Testis (tissue), 2 donors: ENCODE measurements at regions not wholly inside any gene's neighbourhood (a gene's known extent, or its start where the extent isn't known, plus 50 kb on each side); places are given as distances from the start of the nearest gene placed in this dataset.

Source experiments
- DNase-seq: peaks from one replicate; pipeline ENCODE4 v3.0.0-alpha.2; 2019
- H3K27ac ChIP-seq, 2 donors: fragments of 200-600 bp; sonication (generic); one replicate each; pipeline ENCODE4 v1.5.1; 2019
- H3K27me3 ChIP-seq: fragments of 200-600 bp; sonication (generic); one replicate; pipeline ENCODE4 v1.5.1; 2019
- H3K36me3 ChIP-seq: fragments of 200-600 bp; sonication (generic); one replicate; pipeline ENCODE4 v1.5.1; 2017; ENCODE audit warnings: low read depth; ENCODE audit errors: missing control alignments
- H3K4me1 ChIP-seq: fragments of 200-600 bp; sonication (generic); one replicate; pipeline ENCODE4 v1.5.1; 2019
- H3K4me3 ChIP-seq, 2 donors: fragments of 200-600 bp; sonication (generic); one replicate each; pipeline ENCODE4 v1.5.1; 2017 to 2019
- H3K9me3 ChIP-seq: fragments of 200-600 bp; sonication (generic); one replicate; pipeline ENCODE4 v1.5.1; 2017
- CTCF ChIP-seq, 3 experiments: fragments of 450-650 bp in 2 of 3; fragments of 200-600 bp in 1 of 3; sonication (generic) in 1 of 3; IDR thresholded peaks; one replicate each; pipeline ENCODE4 v1.5.1; 2016 to 2019; ENCODE audit warnings: antibody characterized with exemption in 3 of 3, mild to moderate bottlenecking in 2 of 3, moderate library complexity in 1 of 3
- POLR2A ChIP-seq: fragments of 450-650 bp; IDR thresholded peaks from one replicate; pipeline ENCODE4 v1.6.1; 2017; ENCODE audit warnings: antibody characterized with exemption, mild to moderate bottlenecking, moderate library complexity
- WGBS, 2 donors: methylation state at CpG; one replicate each; pipeline ENCODE4 v1.1.5; 2018; 5-methylcytosine and 5-hydroxymethylcytosine counted together
- intact Hi-C: fragments of 100-400 bp; cut with DNase I; formaldehyde crosslinking; loops from one replicate; pipeline ENCODE4 v1.15.1; 2023; ENCODE audit warnings: low total_unique reads

GRCh38 chr1:214715126-214715525 is 112.1 kb downstream of the CENPF start:
- Histone ChIP-seq H3K4me1 (no peaks in the 10 kb centered on the region), H3K27ac (no peak overlapping the region), H3K27me3 (no peaks in the 10 kb centered on the region), H3K4me3 (no peak overlapping the region), H3K9me3 (no peaks in the 10 kb centered on the region), H3K36me3 (no peaks in the 10 kb centered on the region)
- no peak for DNase-seq
- 88 to 96% methylated on average over 4 of the region's 4 CpGs for WGBS, 2 donors
- intact Hi-C loops: no loop called here
- no peak for TF ChIP-seq POLR2A
- TF ChIP-seq CTCF (IDR thresholded peaks at IDR 0.05): no peak

GRCh38 chr1:214717351-214717750 is 114.4 kb downstream of the CENPF start:
- WGBS, 2 donors: 80 to 90% methylated on average over 7 of the region's 7 CpGs
- Histone ChIP-seq H3K4me1 (no peaks in the 10 kb centered on the region), H3K9me3 (no peaks in the 10 kb centered on the region), H3K4me3 (no peak overlapping the region), H3K27me3 (no peaks in the 10 kb centered on the region), H3K27ac (no peak overlapping the region), H3K36me3 (no peaks in the 10 kb centered on the region)
- intact Hi-C loops: no loop called here
- TF ChIP-seq CTCF (IDR thresholded peaks at IDR 0.05) (no peak), POLR2A (no peak)
- no peak for DNase-seq

DNA sequence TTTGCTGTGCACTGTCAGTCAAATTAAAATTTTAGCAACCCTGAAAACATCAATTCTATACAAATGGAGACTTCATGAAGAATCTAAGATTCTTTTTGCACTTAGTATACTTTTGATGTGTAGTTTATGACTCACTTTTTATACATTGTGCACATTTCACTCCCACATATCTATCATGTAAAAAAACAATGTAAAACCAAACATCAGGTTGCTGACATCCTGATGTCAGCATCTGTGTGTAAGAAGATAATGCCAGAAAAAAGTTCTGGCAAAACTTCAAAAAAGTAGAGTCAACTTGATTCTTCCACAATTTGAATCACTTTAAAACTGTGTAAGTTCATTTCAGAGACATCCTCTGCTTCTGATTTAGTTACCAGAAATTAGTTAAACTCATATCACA is 115.7 kb downstream of the CENPF start:
- Histone ChIP-seq H3K27ac (no peak overlapping the region), H3K36me3 (no peaks in the 10 kb centered on the region), H3K4me1 (no peaks in the 10 kb centered on the region), H3K9me3 (no peaks in the 10 kb centered on the region), H3K27me3 (no peaks in the 10 kb centered on the region), H3K4me3 (no peak overlapping the region)
- intact Hi-C loops: no loop called here
- no peak for DNase-seq
- TF ChIP-seq POLR2A (no peak), CTCF (IDR thresholded peaks at IDR 0.05) (no peak)

GRCh38 chr1:214719207-214719606 is 116.2 kb downstream of the CENPF start:
- Histone ChIP-seq H3K27ac (no peak overlapping the region), H3K36me3 (no peaks in the 10 kb centered on the region), H3K27me3 (no peaks in the 10 kb centered on the region), H3K9me3 (no peaks in the 10 kb centered on the region), H3K4me1 (no peaks in the 10 kb centered on the region), H3K4me3 (no peak overlapping the region)
- no peak for DNase-seq
- WGBS, 2 donors: 72 to 85% methylated on average over 4 of the region's 4 CpGs
- TF ChIP-seq POLR2A: no peak
- TF ChIP-seq CTCF (IDR thresholded peaks at IDR 0.05): no peak
- intact Hi-C loops: no loop called here

DNA sequence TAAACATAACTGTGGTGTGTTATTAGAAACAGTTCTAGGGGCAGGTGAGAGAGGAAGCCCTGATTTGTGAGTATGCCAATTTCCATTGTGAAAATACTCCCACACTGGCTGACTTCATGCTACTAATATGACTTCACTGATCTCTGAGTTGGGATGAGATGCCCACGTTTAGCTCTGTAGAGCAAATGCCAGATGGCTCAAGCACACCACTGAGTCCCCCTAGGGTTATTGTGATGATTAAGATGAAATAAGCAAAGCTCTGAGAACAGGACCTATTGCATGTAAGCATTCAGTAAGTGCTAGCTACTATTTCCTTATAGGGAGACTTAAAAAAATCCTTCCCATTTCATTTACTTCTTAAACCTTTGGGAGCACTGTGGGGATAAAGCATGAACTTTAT is 117.6 kb downstream of the CENPF start:
- no peak for DNase-seq
- WGBS, 2 donors: 29 to 50% methylated on average over 1 of the region's 1 CpG
- Histone ChIP-seq H3K4me1 (no peaks in the 10 kb centered on the region), H3K27ac (no peak overlapping the region), H3K36me3 (no peaks in the 10 kb centered on the region), H3K4me3 (no peak overlapping the region), H3K9me3 (no peaks in the 10 kb centered on the region), H3K27me3 (no peaks in the 10 kb centered on the region)
- intact Hi-C loops: no loop called here
- TF ChIP-seq CTCF (IDR thresholded peaks at IDR 0.05): no peak
- TF ChIP-seq POLR2A: no peak
